ENCODE measurements at regions not wholly inside any gene's neighbourhood (a gene's known extent, or its start where the extent isn't known, plus 50 kb on each side); places are given as distances from the start of the nearest gene placed in this dataset.

DNA sequence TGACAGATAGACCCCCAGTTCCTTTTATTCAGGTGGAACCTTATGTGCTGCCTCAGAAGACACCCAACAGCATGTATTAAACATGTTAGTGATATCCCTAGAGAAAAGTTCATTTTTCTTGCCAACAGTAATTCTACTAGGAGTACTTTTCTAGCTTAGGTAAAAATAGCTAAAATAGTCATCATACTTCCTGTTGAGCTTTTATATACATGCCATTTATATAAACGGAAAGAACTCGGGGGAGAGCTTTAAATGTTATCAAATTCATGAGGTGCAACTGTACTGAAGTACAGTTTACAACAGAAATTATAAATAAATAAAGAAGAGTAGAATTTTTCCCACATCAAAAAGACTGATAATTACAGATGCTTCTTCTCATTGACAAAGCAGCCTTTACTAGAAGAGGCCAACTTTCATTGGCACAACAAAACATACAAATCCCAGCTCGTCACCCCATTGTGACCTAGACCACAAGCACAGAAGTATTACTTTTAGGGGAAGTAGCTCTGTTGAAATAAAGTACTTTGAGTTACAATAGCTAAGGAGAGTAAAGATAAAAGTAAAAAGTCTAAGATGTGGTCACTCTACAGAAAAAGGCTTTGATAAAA is 59.1 kb upstream of the POU2AF2 start:
- TF ChIP-seq, protein P1, sequence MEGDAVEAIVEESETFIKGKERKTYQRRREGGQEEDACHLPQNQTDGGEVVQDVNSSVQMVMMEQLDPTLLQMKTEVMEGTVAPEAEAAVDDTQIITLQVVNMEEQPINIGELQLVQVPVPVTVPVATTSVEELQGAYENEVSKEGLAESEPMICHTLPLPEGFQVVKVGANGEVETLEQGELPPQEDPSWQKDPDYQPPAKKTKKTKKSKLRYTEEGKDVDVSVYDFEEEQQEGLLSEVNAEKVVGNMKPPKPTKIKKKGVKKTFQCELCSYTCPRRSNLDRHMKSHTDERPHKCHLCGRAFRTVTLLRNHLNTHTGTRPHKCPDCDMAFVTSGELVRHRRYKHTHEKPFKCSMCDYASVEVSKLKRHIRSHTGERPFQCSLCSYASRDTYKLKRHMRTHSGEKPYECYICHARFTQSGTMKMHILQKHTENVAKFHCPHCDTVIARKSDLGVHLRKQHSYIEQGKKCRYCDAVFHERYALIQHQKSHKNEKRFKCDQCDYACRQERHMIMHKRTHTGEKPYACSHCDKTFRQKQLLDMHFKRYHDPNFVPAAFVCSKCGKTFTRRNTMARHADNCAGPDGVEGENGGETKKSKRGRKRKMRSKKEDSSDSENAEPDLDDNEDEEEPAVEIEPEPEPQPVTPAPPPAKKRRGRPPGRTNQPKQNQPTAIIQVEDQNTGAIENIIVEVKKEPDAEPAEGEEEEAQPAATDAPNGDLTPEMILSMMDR (IDR thresholded peaks at IDR 0.05), result no peak
- no peak for TF ChIP-seq POLR2A (IDR thresholded peaks at IDR 0.05)
